ENCODE measurements at regions not wholly inside any gene's neighbourhood (a gene's known extent, or its start where the extent isn't known, plus 50 kb on each side); places are given as distances from the start of the nearest gene placed in this dataset.
"Not testable (repeated sequence)": the region's sequence is repeated elsewhere in the genome, so short reads cannot be mapped to it uniquely, and the experiment has no call there.

GRCh38 chr11:21727102-21727501, 465.8 kb upstream of the ANO5 start:
- intact Hi-C loops (cut with DNase I; ENCODE audit: low total_unique reads): no loop called here
- DNase-seq: no peak
- no peak overlapping the region for H3K27ac ChIP-seq
- TF ChIP-seq CTCF (IDR thresholded peaks at IDR 0.05): no peak
- no peaks in the 10 kb centered on the region for H3K27me3 ChIP-seq
- no peak overlapping the region for H3K4me3 ChIP-seq
- H3K36me3 ChIP-seq: no peaks in the 10 kb centered on the region
- peaks cover 0 to 13% (median 0%) of the 10 kb centered on the region in 3 donors for H3K9me3 ChIP-seq
- no peaks in the 10 kb centered on the region for H3K4me1 ChIP-seq

GRCh38 chr11:21736404-21736803, 456.5 kb upstream of the ANO5 start:
- no peak overlapping the region for H3K27ac ChIP-seq
- no peak for DNase-seq
- intact Hi-C loops (cut with DNase I; ENCODE audit: low total_unique reads): no loop called here

DNA sequence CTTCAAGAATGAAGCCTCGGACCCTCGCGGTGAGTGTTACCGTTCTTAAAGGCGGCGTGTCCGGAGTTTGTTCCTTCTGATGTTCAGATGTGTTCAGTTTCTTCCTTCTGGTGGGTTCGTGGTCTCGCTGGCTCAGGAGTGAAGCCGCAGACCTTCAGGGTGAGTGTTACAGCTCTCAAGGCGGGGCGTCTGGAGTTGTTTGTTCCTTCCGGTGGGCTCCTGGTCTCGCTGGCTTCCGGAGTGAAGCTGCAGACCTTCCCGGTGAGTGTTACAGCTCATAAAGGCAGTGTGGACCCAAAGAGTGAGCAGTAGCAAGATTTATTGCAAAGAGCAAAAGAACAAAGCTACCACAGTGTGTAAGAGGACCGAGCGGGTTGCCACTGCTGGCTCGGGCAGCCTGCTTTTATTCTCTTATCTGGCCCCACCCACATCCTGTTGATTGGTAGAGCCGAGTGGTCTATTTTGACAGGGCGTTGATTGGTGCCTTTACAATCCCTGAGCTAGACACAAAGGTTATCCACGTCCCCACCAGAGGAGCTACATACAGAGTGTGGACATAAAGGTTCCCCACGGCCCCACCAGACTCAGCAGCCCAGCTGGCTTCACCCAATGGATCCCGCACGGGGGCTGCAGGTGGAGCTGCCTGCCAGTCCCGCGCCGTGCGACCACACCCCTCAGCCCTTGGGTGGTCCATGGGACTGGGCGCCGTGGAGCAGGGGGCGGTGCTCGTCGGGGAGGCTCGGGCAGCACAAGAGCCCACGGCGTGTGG, 440.2 kb upstream of the ANO5 start:
- H3K4me1 ChIP-seq; intact Hi-C loops (cut with DNase I; ENCODE audit: low total_unique reads): not testable (repeated sequence)

More at GRCh38 chr11:21736404-21736803, 456.5 kb upstream of the ANO5 start:
- no peak for TF ChIP-seq CTCF (IDR thresholded peaks at IDR 0.05)
- Histone ChIP-seq H3K4me1 (no peaks in the 10 kb centered on the region), H3K9me3 (peaks cover 0 to 13% (median 0%) of the 10 kb centered on the region in 3 donors), H3K27me3 (no peaks in the 10 kb centered on the region), H3K36me3 (no peaks in the 10 kb centered on the region), H3K4me3 (no peak overlapping the region)

GRCh38 chr11:21753244-21753767, 439.6 kb upstream of the ANO5 start:
- H3K27me3 ChIP-seq: not testable (repeated sequence)

More for the DNA sequence above, 440.2 kb upstream of the ANO5 start:
- not testable (repeated sequence) for DNase-seq, H3K27me3 ChIP-seq, H3K36me3 ChIP-seq, H3K27ac ChIP-seq, H3K9me3 ChIP-seq, H3K4me3 ChIP-seq

DNA sequence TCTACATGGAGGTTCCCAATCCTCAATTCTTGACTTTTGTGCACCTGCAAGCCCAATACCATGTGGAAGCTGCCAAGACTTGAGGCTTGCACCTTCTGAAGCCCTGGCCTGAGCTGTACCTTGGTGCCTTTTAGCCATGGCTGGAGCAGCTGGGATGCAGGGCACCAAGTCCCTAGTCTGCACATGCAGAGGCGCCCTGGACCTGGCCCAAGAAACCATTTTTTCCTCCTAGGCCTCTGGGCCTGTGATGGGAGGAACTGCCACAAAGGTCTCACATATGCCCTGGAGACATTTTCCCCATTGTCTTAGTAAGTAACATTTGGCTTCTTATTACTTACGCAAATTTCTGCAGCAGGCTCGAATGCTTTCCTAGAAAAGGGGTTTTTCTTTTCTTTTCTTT, 431.9 kb upstream of the ANO5 start:
- H3K4me3 ChIP-seq: no peak overlapping the region
- DNase-seq: no peak
- H3K27me3 ChIP-seq: no peaks in the 10 kb centered on the region
- no peaks in the 10 kb centered on the region for H3K4me1 ChIP-seq
- peaks cover 0 to 7% (median 0%) of the 10 kb centered on the region in 3 donors for H3K9me3 ChIP-seq
- intact Hi-C loops (cut with DNase I; ENCODE audit: low total_unique reads): no loop called here
- no peak overlapping the region for H3K27ac ChIP-seq
- no peak for TF ChIP-seq CTCF (IDR thresholded peaks at IDR 0.05)
- no peaks in the 10 kb centered on the region for H3K36me3 ChIP-seq

More at GRCh38 chr11:21753244-21753767, 439.6 kb upstream of the ANO5 start:
- H3K4me3 ChIP-seq; H3K9me3 ChIP-seq; DNase-seq; H3K27ac ChIP-seq; intact Hi-C loops (cut with DNase I; ENCODE audit: low total_unique reads); H3K36me3 ChIP-seq; H3K4me1 ChIP-seq: not testable (repeated sequence)

DNA sequence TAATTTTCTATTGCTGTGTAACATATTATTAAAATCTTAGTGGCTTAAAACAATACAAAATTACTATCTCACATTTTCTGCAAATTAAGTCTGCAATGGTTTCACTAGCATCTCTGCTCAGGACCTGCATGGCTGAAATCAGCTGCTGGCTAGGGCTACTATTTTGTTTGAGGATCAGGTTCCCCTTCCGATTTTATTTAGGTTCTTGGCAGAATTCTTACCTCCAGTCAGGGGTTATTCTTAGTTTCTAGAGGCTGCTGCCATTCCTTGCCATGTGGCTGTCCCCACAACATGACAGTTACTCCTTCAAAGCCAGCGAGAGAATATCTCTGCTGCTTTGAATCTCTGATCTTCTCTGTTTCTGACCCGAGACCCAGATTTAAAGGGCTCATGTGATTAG, 424.5 kb upstream of the ANO5 start:
- Histone ChIP-seq H3K27ac (no peak overlapping the region), H3K4me1 (no peaks in the 10 kb centered on the region), H3K9me3 (no peaks in the 10 kb centered on the region), H3K27me3 (no peaks in the 10 kb centered on the region), H3K36me3 (no peaks in the 10 kb centered on the region), H3K4me3 (no peak overlapping the region)
- intact Hi-C loops (cut with DNase I; ENCODE audit: low total_unique reads): no loop called here
- no peak for DNase-seq
- no peak for TF ChIP-seq CTCF (IDR thresholded peaks at IDR 0.05)

All from tibial artery (tissue), 4 donors.